ENCODE measurements at regions not wholly inside any gene's neighbourhood (a gene's known extent, or its start where the extent isn't known, plus 50 kb on each side); places are given as distances from the start of the nearest gene placed in this dataset.
A peak's percentile ranks its signal among the peaks of the same experiment; 100 is the strongest.
"Not testable (repeated sequence)": the region's sequence is repeated elsewhere in the genome, so short reads cannot be mapped to it uniquely, and the experiment has no call there.

DNA sequence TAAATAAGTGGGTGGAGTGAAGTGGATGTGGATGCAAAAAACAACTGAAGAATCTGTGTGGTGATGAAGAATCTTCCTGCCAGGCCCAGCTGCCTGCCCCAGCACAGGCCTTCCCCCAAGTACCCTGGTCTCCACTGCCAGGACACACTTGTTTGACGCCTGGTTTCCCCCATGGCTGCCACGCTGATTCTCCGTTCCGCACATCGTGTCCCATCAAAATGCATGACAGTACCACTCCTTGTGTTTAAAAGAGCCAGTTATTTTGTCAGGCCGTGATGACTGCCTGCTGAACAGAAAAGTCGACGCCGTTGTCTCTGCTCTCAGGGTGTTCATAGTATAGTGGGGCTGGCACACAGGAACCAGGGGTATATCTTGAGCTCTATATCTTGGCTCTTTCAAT is 50.3 kb upstream of the KYNU start:
- no peak for FAIRE-seq

GRCh38 chr2:142825861-142826260 is 51.6 kb upstream of the KYNU start:
- FAIRE-seq: no peak

DNA sequence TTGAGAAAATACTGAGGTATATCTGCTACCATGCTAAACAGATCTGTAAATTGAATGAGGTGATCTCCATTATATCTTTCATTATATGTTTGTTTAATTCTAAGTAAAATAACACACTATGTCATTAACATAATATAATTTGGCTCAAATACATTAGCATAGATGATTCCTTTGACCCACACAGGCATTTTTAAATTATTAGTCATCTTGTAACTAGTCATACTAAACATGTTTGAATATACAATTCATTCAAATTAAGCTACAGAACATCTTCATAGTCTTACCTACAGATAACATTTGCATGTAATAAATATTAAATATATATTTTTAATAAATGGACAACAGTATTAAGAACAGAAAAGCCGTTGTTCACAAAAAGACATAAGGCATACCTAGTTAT is 52.7 kb upstream of the KYNU start:
- no peak for FAIRE-seq

GRCh38 chr2:142822190-142822589 is 55.3 kb upstream of the KYNU start:
- FAIRE-seq: no peak

GRCh38 chr2:142819411-142819810 is 58.1 kb upstream of the KYNU start:
- no peak for FAIRE-seq

DNA sequence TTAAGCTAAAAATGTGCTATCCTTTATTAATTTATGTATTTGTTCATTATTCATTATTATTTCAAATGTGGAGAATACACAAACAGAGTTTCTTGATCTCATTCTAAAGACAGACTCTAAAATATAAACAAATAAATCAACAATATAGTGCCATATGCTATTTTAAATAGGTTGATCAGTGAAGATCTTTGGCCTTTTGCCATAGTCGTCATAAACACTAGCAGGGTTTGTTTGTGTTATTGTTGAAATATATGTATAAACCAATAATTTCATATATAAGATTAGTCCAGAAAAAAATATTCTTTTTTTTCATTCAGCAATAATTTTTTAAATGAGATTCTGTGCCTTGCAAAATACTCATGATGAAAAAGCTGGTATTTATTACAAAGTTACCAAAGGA is 62.1 kb upstream of the KYNU start:
- no peak for FAIRE-seq

DNA sequence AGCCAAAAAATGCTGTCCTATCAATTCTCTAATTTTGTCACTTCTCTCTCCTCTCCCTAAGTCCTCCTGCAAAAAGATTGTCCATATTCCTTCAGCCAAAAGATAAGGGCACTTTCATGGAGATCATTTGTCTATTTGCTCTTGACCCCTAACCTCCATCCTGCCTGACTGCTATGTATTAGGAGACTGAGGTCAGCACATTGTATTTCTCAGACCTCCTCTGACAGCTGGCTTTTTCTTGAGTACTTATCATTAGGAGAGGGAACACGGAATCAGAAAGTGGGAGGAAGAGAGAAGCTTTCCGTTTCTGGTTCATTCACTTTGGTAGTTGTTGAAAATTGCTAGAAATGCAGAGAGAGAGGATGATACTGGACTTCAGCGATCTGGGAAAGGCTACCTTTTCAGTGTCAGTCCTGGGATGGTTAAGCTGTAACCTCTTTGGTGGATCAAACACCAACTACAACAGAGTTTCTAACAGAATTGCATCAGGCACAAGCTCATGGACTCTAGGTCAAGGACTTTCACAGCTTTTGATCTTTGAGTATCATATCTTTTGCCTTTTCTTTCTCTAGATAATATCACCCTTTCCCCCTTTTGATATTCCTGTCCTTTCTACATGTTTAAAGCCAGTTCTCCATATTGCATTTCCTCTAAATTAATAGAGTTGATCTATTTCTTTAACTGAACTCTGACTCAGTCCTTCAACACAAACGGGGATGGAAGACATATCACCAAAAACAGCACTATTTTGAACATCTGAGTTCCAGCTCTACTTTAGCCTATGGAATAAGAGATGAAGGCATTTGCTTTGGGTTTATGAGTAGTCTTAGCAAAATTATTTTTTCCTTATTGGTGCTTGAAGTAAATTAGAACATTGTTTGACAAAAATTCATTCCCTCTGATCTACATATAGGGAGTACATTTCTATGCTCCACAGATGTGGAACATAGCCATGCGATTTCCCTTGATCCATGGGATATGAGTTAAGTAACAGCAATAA is 63.3 kb upstream of the KYNU start:
- FAIRE-seq: no peak

DNA sequence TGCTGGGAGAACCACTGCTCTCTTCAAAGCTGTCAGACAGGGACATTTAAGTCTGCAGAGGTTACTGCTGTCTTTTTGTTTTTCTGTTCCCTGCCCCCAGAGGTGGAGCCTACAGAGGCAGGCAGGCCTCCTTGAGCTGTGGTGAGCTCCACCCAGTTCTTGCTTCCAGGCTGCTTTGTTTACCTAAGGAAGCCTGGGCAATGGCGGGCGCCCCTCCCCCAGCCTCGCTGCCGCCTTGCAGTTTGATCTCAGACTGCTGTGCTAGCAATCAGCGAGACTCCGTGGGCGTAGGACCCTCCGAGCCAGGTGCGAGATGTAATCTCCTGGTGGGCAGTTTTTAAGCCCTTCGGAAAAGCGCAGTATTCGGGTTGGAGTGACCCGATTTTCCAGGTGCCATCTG is 65.8 kb upstream of the KYNU start:
- FAIRE-seq: not testable (repeated sequence)

- no peak for FAIRE-seq
Observed at GRCh38 chr2:142805244-142805643, 72.2 kb upstream of the KYNU start.

GRCh38 chr2:142803158-142803557 is 74.3 kb upstream of the KYNU start:
- no peak for FAIRE-seq

GRCh38 chr2:142796588-142796987 is 80.9 kb upstream of the KYNU start:
- no peak for FAIRE-seq

DNA sequence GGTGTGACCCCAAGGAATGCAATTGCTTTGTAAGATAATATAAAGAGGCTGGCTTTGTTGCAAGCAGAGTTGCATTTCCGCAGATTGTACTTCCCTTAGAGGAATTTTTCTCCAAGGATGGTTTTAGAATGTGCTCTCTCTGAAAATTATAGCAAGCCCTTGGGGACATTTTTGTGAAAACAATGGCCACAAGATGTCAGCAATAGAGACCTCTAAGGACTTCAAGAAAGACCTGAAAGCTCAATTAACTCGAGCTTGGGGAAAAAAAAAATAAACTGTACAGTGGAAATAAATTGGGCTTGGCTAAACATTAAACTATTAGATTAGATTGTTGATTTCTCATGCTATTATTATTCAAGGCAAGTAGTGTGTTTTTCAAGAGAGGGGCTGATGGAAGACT is 81.3 kb upstream of the KYNU start:
- FAIRE-seq: no peak

DNA sequence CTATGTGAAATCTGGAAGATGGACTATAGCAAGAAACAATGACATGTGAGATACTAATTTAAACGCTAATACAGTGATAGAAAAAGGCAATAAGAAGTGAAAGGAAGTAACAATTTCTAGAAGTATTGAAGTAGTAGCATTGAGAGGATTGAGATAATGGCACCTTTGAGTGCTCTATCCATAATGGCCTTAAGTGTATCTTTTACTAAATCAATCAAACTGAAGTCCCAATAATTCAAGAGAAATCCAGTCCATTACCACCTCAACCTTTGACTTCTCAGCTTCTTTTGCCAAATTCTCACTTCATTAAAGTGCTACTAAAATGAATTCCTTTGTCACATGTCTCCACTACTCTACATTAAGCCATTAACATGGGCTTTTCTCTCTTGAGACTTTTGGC is 82.6 kb upstream of the KYNU start:
- no peak for FAIRE-seq

DNA sequence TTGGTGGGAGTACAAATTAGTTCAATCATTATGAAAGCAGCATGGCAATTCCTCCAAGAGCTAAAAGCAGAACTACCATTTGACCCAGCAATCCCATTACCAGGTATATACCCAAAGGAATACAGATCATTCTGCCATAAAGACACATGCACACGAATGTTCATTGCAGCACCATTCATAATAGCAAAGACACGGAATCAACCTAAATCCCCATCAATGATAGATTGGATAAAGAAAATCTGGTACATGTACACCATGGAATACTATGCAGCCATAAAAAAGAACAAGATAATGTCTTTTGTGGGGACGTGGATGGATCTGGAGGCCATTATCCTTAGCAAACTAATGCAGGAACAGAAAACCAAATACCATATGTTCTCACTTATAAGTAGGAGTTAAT is 85.1 kb upstream of the KYNU start:
- not testable (repeated sequence) for FAIRE-seq

DNA sequence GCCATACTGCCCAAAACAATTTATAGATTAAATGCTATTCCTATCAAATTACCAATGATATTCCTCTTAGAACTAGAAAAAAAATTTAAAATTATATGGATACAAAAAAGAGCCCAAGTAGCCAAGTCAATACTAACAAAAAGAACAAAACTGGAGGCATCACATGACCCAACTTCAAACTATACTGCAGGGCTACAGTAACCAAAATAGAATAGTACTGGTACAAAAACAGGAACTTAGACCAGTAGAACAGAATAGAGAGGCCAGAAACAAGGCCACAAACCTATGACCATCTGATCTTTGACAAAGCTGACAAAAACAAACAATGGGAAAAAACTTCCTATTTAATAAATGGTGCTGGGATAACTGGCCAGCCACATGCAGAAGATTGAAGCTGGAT is 86.1 kb upstream of the KYNU start:
- FAIRE-seq: no peak

DNA sequence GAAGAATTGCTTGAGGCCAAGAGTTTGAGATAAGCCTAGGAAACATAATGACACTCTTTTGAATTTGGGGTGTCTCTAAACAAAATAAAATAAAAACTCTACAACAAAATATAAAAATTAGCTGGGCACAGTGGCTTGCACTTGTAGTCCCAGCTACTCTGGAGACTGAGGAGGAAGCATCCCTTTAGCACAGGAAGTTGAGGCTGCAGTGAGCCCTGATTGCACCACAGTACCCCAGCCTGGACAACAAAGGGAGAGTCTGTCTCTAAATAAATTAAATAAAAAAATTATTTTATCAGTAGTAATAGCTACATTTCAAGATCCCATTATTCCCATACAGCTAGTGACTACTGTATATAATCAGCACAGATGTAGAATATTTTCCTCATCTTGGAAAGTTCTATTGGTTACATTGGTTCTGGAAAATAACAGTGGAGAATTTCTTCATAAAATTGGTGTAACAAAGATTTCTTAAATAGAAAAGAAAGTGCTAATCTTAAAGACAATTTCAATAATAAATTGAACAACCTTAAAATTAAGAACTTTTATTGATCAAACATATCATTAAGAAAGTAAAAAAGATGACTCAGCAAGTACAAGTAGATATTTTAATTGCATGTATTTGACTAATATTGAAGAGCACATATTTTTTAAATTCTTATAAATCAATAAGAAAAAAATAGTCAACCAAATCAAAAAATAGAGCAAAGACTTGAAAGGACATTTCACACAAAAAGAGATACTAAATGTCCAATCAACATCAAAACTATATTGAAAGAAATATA is 90.4 kb upstream of the KYNU start:
- peak; percentile 76 for FAIRE-seq

GRCh38 chr2:142782942-142783443 is 94.5 kb upstream of the KYNU start:
- FAIRE-seq: no peak

DNA sequence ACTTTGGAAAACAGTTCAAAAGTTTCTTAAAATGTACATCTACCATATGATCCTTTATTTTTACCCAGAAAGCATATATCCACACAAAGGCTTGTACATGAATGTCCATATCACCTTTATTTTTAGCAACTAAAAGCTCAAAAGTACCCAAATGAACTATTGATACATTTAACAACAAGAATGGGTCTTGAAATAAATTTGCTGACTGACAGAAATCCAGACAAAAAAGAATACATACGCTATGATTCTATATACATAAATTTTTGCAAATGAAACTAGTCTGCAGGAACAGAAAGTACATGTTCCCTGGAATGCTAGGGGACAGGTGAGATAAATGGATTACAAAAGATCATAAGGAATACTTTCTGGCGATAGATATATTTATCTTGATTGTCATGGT is 96.3 kb upstream of the KYNU start:
- FAIRE-seq: no peak

- FAIRE-seq: no peak
Observed at GRCh38 chr2:142778289-142778688, 99.2 kb upstream of the KYNU start.

DNA sequence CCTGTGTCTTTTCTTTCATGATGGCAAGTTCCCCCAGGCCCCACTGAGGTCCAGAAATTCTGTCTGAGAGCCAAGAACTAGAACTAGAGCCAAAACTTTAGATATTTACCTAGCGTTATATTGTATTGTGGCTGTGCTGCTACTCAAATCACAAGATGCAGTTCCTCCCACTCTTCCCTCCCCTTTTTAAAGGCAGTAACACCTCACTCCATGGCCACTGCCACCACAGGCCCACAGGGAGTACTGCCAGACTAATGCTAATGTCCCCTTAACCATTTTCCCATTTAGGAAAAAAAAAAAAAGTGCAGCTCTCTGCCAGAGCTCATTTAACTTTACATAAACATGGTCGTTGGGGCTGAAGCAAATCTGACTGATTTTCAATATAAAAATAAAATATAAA is 99.7 kb upstream of the KYNU start:
- no peak for FAIRE-seq

GRCh38 chr2:142769761-142770160 is 107.7 kb upstream of the KYNU start:
- no peak for FAIRE-seq

- FAIRE-seq: peak; percentile 28
Observed at GRCh38 chr2:142767847-142768246, 109.6 kb upstream of the KYNU start.

DNA sequence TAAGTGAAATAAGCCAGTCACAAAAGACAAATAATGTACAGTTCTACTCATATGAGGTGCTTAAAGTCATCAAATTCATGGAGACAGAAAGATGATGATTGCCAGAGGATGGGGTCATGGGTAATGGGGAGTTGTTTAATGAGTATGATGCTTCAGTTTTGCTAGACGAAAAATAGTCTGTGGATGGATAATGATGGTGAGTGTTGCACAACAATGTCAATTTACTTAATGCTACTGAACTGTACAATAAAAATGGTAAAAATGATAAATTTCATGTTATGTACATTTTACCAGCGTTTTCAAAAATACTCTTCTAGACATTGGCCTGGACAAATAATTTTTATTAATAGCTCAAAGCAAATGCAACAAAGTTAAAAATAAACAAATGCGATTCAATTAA is 118.5 kb upstream of the KYNU start:
- FAIRE-seq: no peak

- FAIRE-seq: no peak
Observed at GRCh38 chr2:142757111-142757510, 120.4 kb upstream of the KYNU start.

Measured in TTC549 (cell line).